ENCODE measurements at regions not wholly inside any gene's neighbourhood (a gene's known extent, or its start where the extent isn't known, plus 50 kb on each side); places are given as distances from the start of the nearest gene placed in this dataset.
A peak's percentile ranks its signal among the peaks of the same experiment; 100 is the strongest.

- no peak for TF ChIP-seq PKNOX1 (IDR thresholded peaks at IDR 0.05)
- TF ChIP-seq NFRKB (IDR thresholded peaks at IDR 0.05), result no peak
- CTCF ChIA-PET, result no interaction called here
- POLR2A ChIA-PET, result no interaction called here
- no peak for DNase-seq (ENCODE audit: extremely low spot score)
Observed at GRCh38 chr3:82977871-82978270, 1216.4 kb upstream of the GBE1 start.

GRCh38 chr3:82973791-82974190 lies 1212.3 kb upstream of the GBE1 start:
- POLR2A ChIA-PET, result no interaction called here
- DNase-seq (ENCODE audit: extremely low spot score), result no peak
- CTCF ChIA-PET, result no interaction called here
- TF ChIP-seq CTBP1 (IDR thresholded peaks at IDR 0.05; ENCODE audit: borderline replicate concordance) (no peak), ELF4 (IDR thresholded peaks at IDR 0.05) (no peak), SP1 (IDR thresholded peaks at IDR 0.05) (no peak), FOXM1 (IDR thresholded peaks at IDR 0.05; ENCODE audit: borderline replicate concordance) (no peak), ARNT (IDR thresholded peaks at IDR 0.05) (no peak), SUZ12 (IDR thresholded peaks at IDR 0.05) (no peak), L3MBTL2 (conservative IDR thresholded peaks at IDR 0.05) (no peak), TARDBP (IDR thresholded peaks at IDR 0.05) (no peak), LEF1 (IDR thresholded peaks at IDR 0.05; ENCODE audit: borderline replicate concordance) (no peak), BHLHE40 (IDR thresholded peaks at IDR 0.05; ENCODE audit: borderline replicate concordance) (no peak), HDGF (IDR thresholded peaks at IDR 0.05; ENCODE audit: borderline replicate concordance) (no peak), PKNOX1 (IDR thresholded peaks at IDR 0.05) (no peak), NFRKB (IDR thresholded peaks at IDR 0.05) (no peak), FOXK2 (IDR thresholded peaks at IDR 0.05) (no peak), ZNF384 (IDR thresholded peaks at IDR 0.05) (no peak), FOXA1 (IDR thresholded peaks at IDR 0.05) (no peak)

GRCh38 chr3:82960379-82960778 lies 1198.9 kb upstream of the GBE1 start:
- CTCF ChIA-PET, result no interaction called here
- no peak for TF ChIP-seq SUZ12 (IDR thresholded peaks at IDR 0.05)
- no peak for TF ChIP-seq SP1 (IDR thresholded peaks at IDR 0.05)
- no peak for TF ChIP-seq CTBP1 (IDR thresholded peaks at IDR 0.05; ENCODE audit: borderline replicate concordance)
- TF ChIP-seq HDGF (IDR thresholded peaks at IDR 0.05; ENCODE audit: borderline replicate concordance), result no peak
- no peak for TF ChIP-seq L3MBTL2 (conservative IDR thresholded peaks at IDR 0.05)
- TF ChIP-seq FOXK2 (IDR thresholded peaks at IDR 0.05), result no peak
- no peak for TF ChIP-seq ARNT (IDR thresholded peaks at IDR 0.05)
- TF ChIP-seq ZNF384 (IDR thresholded peaks at IDR 0.05), result no peak
- no peak for TF ChIP-seq PKNOX1 (IDR thresholded peaks at IDR 0.05)
- TF ChIP-seq FOXA1 (IDR thresholded peaks at IDR 0.05), result no peak
- TF ChIP-seq BHLHE40 (IDR thresholded peaks at IDR 0.05; ENCODE audit: borderline replicate concordance), result no peak
- no peak for TF ChIP-seq TARDBP (IDR thresholded peaks at IDR 0.05)
- no peak for TF ChIP-seq ELF4 (IDR thresholded peaks at IDR 0.05)
- TF ChIP-seq NFRKB (IDR thresholded peaks at IDR 0.05), result no peak
- POLR2A ChIA-PET, result no interaction called here
- no peak for DNase-seq (ENCODE audit: extremely low spot score)

GRCh38 chr3:82957696-82958095 lies 1196.3 kb upstream of the GBE1 start:
- no peak for DNase-seq (ENCODE audit: extremely low spot score)
- ChIA-PET CTCF (no interaction called here), POLR2A (no interaction called here)
- TF ChIP-seq FOXM1 (IDR thresholded peaks at IDR 0.05; ENCODE audit: borderline replicate concordance) (no peak), L3MBTL2 (conservative IDR thresholded peaks at IDR 0.05) (no peak), TARDBP (IDR thresholded peaks at IDR 0.05) (no peak), SP1 (IDR thresholded peaks at IDR 0.05) (no peak), SUZ12 (IDR thresholded peaks at IDR 0.05) (no peak), CTBP1 (IDR thresholded peaks at IDR 0.05; ENCODE audit: borderline replicate concordance) (no peak), HDGF (IDR thresholded peaks at IDR 0.05; ENCODE audit: borderline replicate concordance) (no peak), ELF4 (IDR thresholded peaks at IDR 0.05) (no peak), ARNT (IDR thresholded peaks at IDR 0.05) (no peak), BHLHE40 (IDR thresholded peaks at IDR 0.05; ENCODE audit: borderline replicate concordance) (no peak), LEF1 (IDR thresholded peaks at IDR 0.05; ENCODE audit: borderline replicate concordance) (no peak), ZNF384 (IDR thresholded peaks at IDR 0.05) (no peak), FOXK2 (IDR thresholded peaks at IDR 0.05) (no peak)

GRCh38 chr3:82957079-82957478 lies 1195.6 kb upstream of the GBE1 start:
- TF ChIP-seq BHLHE40 (IDR thresholded peaks at IDR 0.05; ENCODE audit: borderline replicate concordance) (no peak), CTBP1 (IDR thresholded peaks at IDR 0.05; ENCODE audit: borderline replicate concordance) (peak; percentile 53; the same call in 1 of the 2 replicates), SUZ12 (IDR thresholded peaks at IDR 0.05) (no peak), PKNOX1 (IDR thresholded peaks at IDR 0.05) (peak; percentile 93)
- CTCF ChIA-PET, result interaction anchor here (0.6 kb wide), 1 partner anchor 307 kb away, joined by 4 read pairs; no protein-coding TSS in a partner anchor
- peak; percentile 5 for DNase-seq (ENCODE audit: extremely low spot score)
- POLR2A ChIA-PET, result no interaction called here

- CTCF ChIA-PET, result no interaction called here
- POLR2A ChIA-PET, result no interaction called here
- DNase-seq (ENCODE audit: extremely low spot score), result no peak
- TF ChIP-seq NFRKB (IDR thresholded peaks at IDR 0.05) (no peak), ARNT (IDR thresholded peaks at IDR 0.05) (no peak), BHLHE40 (IDR thresholded peaks at IDR 0.05; ENCODE audit: borderline replicate concordance) (no peak), HDGF (IDR thresholded peaks at IDR 0.05; ENCODE audit: borderline replicate concordance) (no peak), ELF4 (IDR thresholded peaks at IDR 0.05) (no peak), PKNOX1 (IDR thresholded peaks at IDR 0.05) (no peak), ZNF384 (IDR thresholded peaks at IDR 0.05) (no peak), SP1 (IDR thresholded peaks at IDR 0.05) (no peak), FOXK2 (IDR thresholded peaks at IDR 0.05) (no peak)
Observed at GRCh38 chr3:82954486-82954885, 1193.0 kb upstream of the GBE1 start.

Data from HEK293T (cell line).